ENCODE measurements at regions not wholly inside any gene's neighbourhood (a gene's known extent, or its start where the extent isn't known, plus 50 kb on each side); places are given as distances from the start of the nearest gene placed in this dataset.
"Not testable (repeated sequence)": the region's sequence is repeated elsewhere in the genome, so short reads cannot be mapped to it uniquely, and the experiment has no call there.

DNA sequence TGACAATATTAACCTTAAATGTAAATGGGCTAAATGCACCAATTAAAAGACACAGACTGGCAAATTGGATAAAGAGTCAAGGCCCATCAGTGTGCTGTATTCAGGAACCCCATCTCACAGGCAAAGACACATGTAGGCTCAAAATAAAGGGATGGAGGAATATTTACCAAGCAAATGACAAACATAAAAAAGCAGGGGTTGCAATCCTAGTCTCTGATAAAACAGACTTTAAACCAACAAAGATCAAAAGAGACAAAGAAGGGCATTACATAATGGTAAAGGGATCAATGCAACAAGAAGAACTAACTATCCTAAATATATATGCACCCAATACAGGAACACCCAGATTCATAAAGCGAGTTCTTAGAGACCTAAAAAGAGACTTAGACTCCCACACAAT, 159.9 kb upstream of the ZNF648 start:
- CTCF ChIA-PET; H3K36me3 ChIP-seq (ENCODE audit: insufficient read depth, low read length): not testable (repeated sequence)

DNA sequence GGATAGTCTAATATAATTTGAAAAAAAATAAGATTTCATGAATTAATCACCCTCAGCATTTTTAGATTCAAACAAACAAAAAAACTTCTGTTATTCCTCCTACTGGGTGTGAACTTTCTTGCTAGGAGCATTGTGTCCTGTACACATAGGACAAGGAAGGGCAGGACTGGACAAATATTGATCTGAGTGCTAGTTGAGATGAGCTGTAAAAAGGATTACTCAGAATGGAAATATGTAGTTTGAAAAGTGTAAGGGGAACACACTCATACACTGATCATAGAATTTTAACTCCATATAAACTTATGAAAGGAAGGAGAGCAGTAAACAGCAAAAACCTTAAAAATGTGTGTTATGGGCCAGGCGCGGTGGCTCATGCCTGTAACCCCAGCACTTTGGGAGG, 156.5 kb upstream of the ZNF648 start:
- H3K27ac Mint-ChIP-seq = no peak overlapping the region
- intact Hi-C loops (cut with DNase I, micrococcal nuclease) = no loop called here
- Histone ChIP-seq H3K4me1 (ENCODE audit: insufficient read depth, low read length) (no peaks in the 10 kb centered on the region), H3K27ac (ENCODE audit: low read depth in 1 of 2, low read length in 2 of 2) (no peak overlapping the region), H3K27me3 (ENCODE audit: control insufficient read depth in 1 of 2, insufficient read depth in 2 of 2, low read length in 2 of 2) (no peaks in the 10 kb centered on the region), H3K9me3 (ENCODE audit: control insufficient read depth in 1 of 2, insufficient read depth in 1 of 2, low read length in 2 of 2) (peaks cover 0 to 5% of the 10 kb centered on the region in 2 experiments), H3K36me3 (ENCODE audit: insufficient read depth, low read length) (no peaks in the 10 kb centered on the region), H3K4me3 (ENCODE audit: low read length) (no peak overlapping the region)
- no peak overlapping the region for H3K4me3 Mint-ChIP-seq
- TF ChIP-seq, protein P1, sequence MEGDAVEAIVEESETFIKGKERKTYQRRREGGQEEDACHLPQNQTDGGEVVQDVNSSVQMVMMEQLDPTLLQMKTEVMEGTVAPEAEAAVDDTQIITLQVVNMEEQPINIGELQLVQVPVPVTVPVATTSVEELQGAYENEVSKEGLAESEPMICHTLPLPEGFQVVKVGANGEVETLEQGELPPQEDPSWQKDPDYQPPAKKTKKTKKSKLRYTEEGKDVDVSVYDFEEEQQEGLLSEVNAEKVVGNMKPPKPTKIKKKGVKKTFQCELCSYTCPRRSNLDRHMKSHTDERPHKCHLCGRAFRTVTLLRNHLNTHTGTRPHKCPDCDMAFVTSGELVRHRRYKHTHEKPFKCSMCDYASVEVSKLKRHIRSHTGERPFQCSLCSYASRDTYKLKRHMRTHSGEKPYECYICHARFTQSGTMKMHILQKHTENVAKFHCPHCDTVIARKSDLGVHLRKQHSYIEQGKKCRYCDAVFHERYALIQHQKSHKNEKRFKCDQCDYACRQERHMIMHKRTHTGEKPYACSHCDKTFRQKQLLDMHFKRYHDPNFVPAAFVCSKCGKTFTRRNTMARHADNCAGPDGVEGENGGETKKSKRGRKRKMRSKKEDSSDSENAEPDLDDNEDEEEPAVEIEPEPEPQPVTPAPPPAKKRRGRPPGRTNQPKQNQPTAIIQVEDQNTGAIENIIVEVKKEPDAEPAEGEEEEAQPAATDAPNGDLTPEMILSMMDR (IDR thresholded peaks at IDR 0.05) = no peak
- POLR2A ChIA-PET = no interaction called here
- H3K4me1 Mint-ChIP-seq (ENCODE audit: low read depth) = no peaks in the 10 kb centered on the region
- CTCF ChIA-PET = no interaction called here
- no peak for DNase-seq
- H3K9me3 Mint-ChIP-seq = peaks cover 16% of the 10 kb centered on the region
- no peaks in the 10 kb centered on the region for H3K36me3 Mint-ChIP-seq (ENCODE audit: low read depth)
- ATAC-seq (ENCODE audit: poor library complexity) = no peak
- H3K27me3 Mint-ChIP-seq = peaks cover 5% of the 10 kb centered on the region

More for the DNA sequence above, 159.9 kb upstream of the ZNF648 start:
- H3K27me3 ChIP-seq (ENCODE audit: control insufficient read depth in 1 of 2, insufficient read depth in 2 of 2, low read length in 2 of 2); H3K4me3 Mint-ChIP-seq; POLR2A ChIA-PET; H3K27ac Mint-ChIP-seq; intact Hi-C loops (cut with DNase I, micrococcal nuclease); H3K36me3 Mint-ChIP-seq (ENCODE audit: low read depth); ATAC-seq (ENCODE audit: poor library complexity); DNase-seq; H3K9me3 ChIP-seq (ENCODE audit: control insufficient read depth in 1 of 2, insufficient read depth in 1 of 2, low read length in 2 of 2); H3K27me3 Mint-ChIP-seq; H3K4me3 ChIP-seq (ENCODE audit: low read length); H3K4me1 ChIP-seq (ENCODE audit: insufficient read depth, low read length); H3K27ac ChIP-seq (ENCODE audit: low read depth in 1 of 2, low read length in 2 of 2); H3K4me1 Mint-ChIP-seq (ENCODE audit: low read depth): not testable (repeated sequence)
- H3K9me3 Mint-ChIP-seq = peaks cover 16% of the 10 kb centered on the region

DNA sequence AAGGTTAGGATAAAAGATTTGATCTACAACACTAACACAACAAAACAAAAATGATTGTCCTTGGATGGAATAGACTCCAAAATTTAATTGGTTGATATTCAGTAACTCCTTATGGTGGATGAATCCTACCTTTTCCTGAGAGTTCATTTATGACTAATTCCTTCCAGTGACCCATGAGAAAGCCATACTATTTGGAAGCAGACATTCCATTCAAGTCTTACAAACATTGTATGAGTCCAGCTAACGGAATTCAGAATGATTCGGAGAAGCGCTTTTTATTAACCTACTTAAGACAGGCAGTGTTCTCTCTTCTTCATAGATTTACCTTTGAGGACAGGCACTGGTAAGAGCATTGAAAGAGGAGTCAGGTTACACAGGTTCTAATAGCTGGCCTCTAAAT, 155.6 kb upstream of the ZNF648 start:
- Histone ChIP-seq H3K4me3 (ENCODE audit: low read length) (no peak overlapping the region), H3K4me1 (ENCODE audit: insufficient read depth, low read length) (no peaks in the 10 kb centered on the region), H3K9me3 (ENCODE audit: control insufficient read depth in 1 of 2, insufficient read depth in 1 of 2, low read length in 2 of 2) (peaks cover 0 to 5% of the 10 kb centered on the region in 2 experiments), H3K27me3 (ENCODE audit: control insufficient read depth in 1 of 2, insufficient read depth in 2 of 2, low read length in 2 of 2) (no peaks in the 10 kb centered on the region), H3K27ac (ENCODE audit: low read depth in 1 of 2, low read length in 2 of 2) (no peak overlapping the region), H3K36me3 (ENCODE audit: insufficient read depth, low read length) (no peaks in the 10 kb centered on the region)
- no peaks in the 10 kb centered on the region for H3K4me1 Mint-ChIP-seq (ENCODE audit: low read depth)
- intact Hi-C loops (cut with DNase I, micrococcal nuclease) = no loop called here
- peaks cover 13% of the 10 kb centered on the region for H3K9me3 Mint-ChIP-seq
- CTCF ChIA-PET = no interaction called here
- no peak overlapping the region for H3K4me3 Mint-ChIP-seq
- no peaks in the 10 kb centered on the region for H3K36me3 Mint-ChIP-seq (ENCODE audit: low read depth)
- POLR2A ChIA-PET = no interaction called here
- H3K27ac Mint-ChIP-seq = no peak overlapping the region
- peaks cover 5% of the 10 kb centered on the region for H3K27me3 Mint-ChIP-seq
- ATAC-seq (ENCODE audit: poor library complexity) (no peak), DNase-seq (no peak)
- TF ChIP-seq, protein P1 (IDR thresholded peaks at IDR 0.05) = no peak

DNA sequence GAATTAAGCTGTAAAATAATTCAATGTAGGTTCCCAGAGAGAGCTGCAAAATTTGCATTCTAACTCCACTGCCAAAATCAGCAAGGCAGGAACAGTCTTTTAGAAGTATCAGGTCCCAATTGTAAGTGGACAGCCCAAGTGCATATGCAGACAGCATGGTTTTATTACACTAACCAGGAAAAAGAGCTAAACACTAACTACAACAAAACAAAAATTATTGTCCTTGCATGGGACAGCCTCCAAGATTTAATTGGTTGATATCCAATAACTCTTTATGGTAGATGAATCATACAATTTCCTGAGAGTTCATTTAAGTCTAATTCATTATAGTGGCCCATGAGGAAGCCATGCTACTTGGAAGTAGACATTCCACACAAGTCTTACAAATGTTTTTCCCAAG, 154.3 kb upstream of the ZNF648 start:
- CTCF ChIA-PET = no interaction called here
- H3K9me3 Mint-ChIP-seq = peaks cover 3% of the 10 kb centered on the region
- DNase-seq (no peak), ATAC-seq (ENCODE audit: poor library complexity) (no peak)
- no peaks in the 10 kb centered on the region for H3K4me1 Mint-ChIP-seq (ENCODE audit: low read depth)
- H3K4me3 Mint-ChIP-seq = no peak overlapping the region
- Histone ChIP-seq H3K27ac (ENCODE audit: low read depth in 1 of 2, low read length in 2 of 2) (no peak overlapping the region), H3K4me3 (ENCODE audit: low read length) (no peak overlapping the region), H3K27me3 (ENCODE audit: control insufficient read depth in 1 of 2, insufficient read depth in 2 of 2, low read length in 2 of 2) (no peaks in the 10 kb centered on the region), H3K36me3 (ENCODE audit: insufficient read depth, low read length) (no peaks in the 10 kb centered on the region), H3K9me3 (ENCODE audit: control insufficient read depth in 1 of 2, insufficient read depth in 1 of 2, low read length in 2 of 2) (peaks cover 0 to 5% of the 10 kb centered on the region in 2 experiments), H3K4me1 (ENCODE audit: insufficient read depth, low read length) (no peaks in the 10 kb centered on the region)
- H3K36me3 Mint-ChIP-seq (ENCODE audit: low read depth) = no peaks in the 10 kb centered on the region
- H3K27me3 Mint-ChIP-seq = peaks cover 5% of the 10 kb centered on the region
- POLR2A ChIA-PET = no interaction called here
- intact Hi-C loops (cut with DNase I, micrococcal nuclease) = no loop called here
- no peak overlapping the region for H3K27ac Mint-ChIP-seq
- TF ChIP-seq, protein P1 (IDR thresholded peaks at IDR 0.05) = no peak

Data from CD4-positive, alpha-beta T cell (primary cell).